ENCODE measurements at regions not wholly inside any gene's neighbourhood (a gene's known extent, or its start where the extent isn't known, plus 50 kb on each side); places are given as distances from the start of the nearest gene placed in this dataset.

GRCh38 chr4:78703079-78703478 is 73.1 kb upstream of the BMP2K start:
- no peak overlapping the region for H3K4me3 ChIP-seq
- H3K9me3 ChIP-seq = peaks cover 0 to 12% (median 6%) of the 10 kb centered on the region in 3 donors
- H3K27ac ChIP-seq = no peak overlapping the region
- no peaks in the 10 kb centered on the region for H3K36me3 ChIP-seq
- TF ChIP-seq CTCF (IDR thresholded peaks at IDR 0.05) = no peak
- DNase-seq = no peak
- no peaks in the 10 kb centered on the region for H3K4me1 ChIP-seq
- no peaks in the 10 kb centered on the region for H3K27me3 ChIP-seq
- intact Hi-C loops (cut with DNase I; ENCODE audit: low total_unique reads) = no loop called here

DNA sequence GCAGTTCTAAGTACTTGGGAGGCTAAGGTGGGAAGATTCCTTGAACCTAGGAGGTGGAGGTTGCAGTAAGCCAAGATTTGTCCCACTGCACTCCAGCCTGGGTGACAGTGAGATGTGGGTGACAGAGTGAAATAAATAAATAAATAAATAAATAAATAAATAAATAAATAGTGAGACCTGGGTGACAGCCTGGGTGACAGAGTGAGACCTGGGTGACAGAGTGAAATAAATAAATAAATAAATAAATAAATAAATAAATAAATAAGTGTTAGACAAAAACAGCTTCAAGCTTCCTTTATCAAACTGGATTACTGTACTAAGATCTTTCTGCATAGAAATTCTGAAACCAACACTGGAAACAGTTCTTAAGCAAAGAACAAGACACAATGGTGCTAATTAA is 71.8 kb upstream of the BMP2K start:
- H3K27ac ChIP-seq = no peak overlapping the region
- intact Hi-C loops (cut with DNase I; ENCODE audit: low total_unique reads) = no loop called here
- no peak for DNase-seq
- H3K9me3 ChIP-seq = peaks cover 0 to 12% (median 6%) of the 10 kb centered on the region in 3 donors
- H3K4me1 ChIP-seq = no peaks in the 10 kb centered on the region
- H3K4me3 ChIP-seq = no peak overlapping the region
- H3K27me3 ChIP-seq = no peaks in the 10 kb centered on the region
- no peaks in the 10 kb centered on the region for H3K36me3 ChIP-seq
- TF ChIP-seq CTCF (IDR thresholded peaks at IDR 0.05) = no peak

DNA sequence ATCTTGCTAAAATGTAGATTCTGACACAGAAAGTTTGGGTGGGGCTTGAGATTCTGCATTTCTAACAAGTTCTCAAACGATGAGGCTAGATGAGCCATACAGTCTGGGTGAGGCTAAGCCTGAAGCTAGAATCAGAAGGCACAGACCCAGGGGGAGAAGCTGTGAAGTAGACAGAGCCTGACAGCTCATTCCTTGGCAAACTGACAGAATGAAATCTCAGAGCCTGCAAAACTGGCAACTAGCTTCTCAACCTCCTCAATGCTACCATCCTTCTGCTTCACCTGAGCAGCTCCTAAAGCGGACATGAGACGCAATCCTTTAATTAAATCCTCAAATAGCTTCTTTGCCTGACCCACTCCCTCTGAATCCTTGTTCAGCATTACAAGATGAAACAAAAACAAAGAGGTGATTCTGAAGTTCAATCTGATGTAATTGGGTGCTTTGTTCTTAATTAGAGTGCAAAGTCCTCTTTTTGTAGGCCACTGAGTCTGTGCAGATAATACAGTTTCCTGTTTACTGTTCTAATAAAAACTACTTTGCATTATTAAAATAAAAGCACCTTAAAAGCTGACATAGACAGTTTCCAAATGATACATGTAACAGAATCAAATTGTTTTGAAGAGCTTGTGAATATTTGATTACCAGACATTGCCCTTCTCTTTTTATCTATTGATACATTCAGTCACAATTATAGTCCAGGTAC is 71.0 kb upstream of the BMP2K start:
- H3K36me3 ChIP-seq = no peaks in the 10 kb centered on the region
- DNase-seq = no peak
- no peaks in the 10 kb centered on the region for H3K4me1 ChIP-seq
- no peak overlapping the region for H3K27ac ChIP-seq
- H3K27me3 ChIP-seq = no peaks in the 10 kb centered on the region
- intact Hi-C loops (cut with DNase I; ENCODE audit: low total_unique reads) = no loop called here
- no peak for TF ChIP-seq CTCF (IDR thresholded peaks at IDR 0.05)
- H3K9me3 ChIP-seq = peaks cover 0 to 12% (median 6%) of the 10 kb centered on the region in 3 donors
- H3K4me3 ChIP-seq = no peak overlapping the region

DNA sequence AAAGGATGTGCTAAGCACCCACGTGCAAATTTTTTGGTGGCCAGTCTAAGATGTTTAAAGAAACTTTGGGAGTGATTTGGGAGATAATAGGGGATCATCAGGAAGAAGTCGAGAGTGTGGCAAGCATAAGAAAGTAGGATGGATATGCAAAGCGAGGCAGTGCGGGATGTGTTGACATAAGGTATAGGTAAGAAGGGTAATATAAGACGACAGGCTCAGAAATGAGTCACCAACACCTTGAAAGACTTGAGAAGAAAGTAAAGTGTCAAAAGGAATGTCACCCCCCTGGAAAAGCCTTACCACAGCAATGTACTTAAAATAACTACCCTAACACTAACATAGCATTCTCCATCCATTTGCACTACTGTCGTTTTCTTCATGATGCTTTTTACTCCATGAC is 69.8 kb upstream of the BMP2K start:
- no peak for DNase-seq
- intact Hi-C loops (cut with DNase I; ENCODE audit: low total_unique reads) = no loop called here

DNA sequence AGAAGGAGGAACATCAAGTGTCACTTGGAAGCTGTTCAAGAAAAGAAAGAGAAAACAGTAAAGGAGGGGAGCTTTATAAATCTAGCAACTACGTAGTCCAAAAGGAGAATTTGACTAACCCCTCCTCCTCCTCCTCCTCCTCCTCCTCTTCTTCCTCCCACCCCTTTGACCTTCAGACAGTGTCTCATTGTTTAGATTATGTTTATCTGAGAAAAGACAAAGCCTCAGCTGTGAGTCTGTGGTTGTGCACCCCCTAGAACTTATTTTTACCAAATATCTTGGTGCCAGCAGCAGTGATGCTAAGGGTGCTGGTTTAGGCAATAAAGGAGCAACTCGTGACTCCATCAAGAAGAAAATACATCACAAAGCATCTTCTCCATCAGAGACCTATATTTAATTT is 68.9 kb upstream of the BMP2K start:
- no peaks in the 10 kb centered on the region for H3K27me3 ChIP-seq
- intact Hi-C loops (cut with DNase I; ENCODE audit: low total_unique reads) = no loop called here
- no peak overlapping the region for H3K27ac ChIP-seq
- DNase-seq = no peak
- no peaks in the 10 kb centered on the region for H3K4me1 ChIP-seq
- TF ChIP-seq CTCF (IDR thresholded peaks at IDR 0.05) = no peak
- no peak overlapping the region for H3K4me3 ChIP-seq
- H3K9me3 ChIP-seq = peaks cover 0 to 10% (median 6%) of the 10 kb centered on the region in 3 donors
- no peaks in the 10 kb centered on the region for H3K36me3 ChIP-seq

More for the DNA sequence above, 69.8 kb upstream of the BMP2K start:
- H3K36me3 ChIP-seq = no peaks in the 10 kb centered on the region
- no peaks in the 10 kb centered on the region for H3K27me3 ChIP-seq
- no peaks in the 10 kb centered on the region for H3K4me1 ChIP-seq
- no peak for TF ChIP-seq CTCF (IDR thresholded peaks at IDR 0.05)
- H3K27ac ChIP-seq = no peak overlapping the region
- H3K9me3 ChIP-seq = peaks cover 0 to 12% (median 6%) of the 10 kb centered on the region in 3 donors
- H3K4me3 ChIP-seq = no peak overlapping the region
